ENCODE measurements at regions not wholly inside any gene's neighbourhood (a gene's known extent, or its start where the extent isn't known, plus 50 kb on each side); places are given as distances from the start of the nearest gene placed in this dataset.
"Not testable (repeated sequence)": the region's sequence is repeated elsewhere in the genome, so short reads cannot be mapped to it uniquely, and the experiment has no call there.

- Mint-ChIP-seq H3K27me3 (no peaks in the 10 kb centered on the region), H3K36me3 (peaks cover 0 to 18% (median 16%) of the 10 kb centered on the region in 3 donors), H3K4me1 (peaks cover 0 to 6% (median 0%) of the 10 kb centered on the region in 4 donors), H3K27ac (peak overlapping the region in 1 of 10 donors; percentile 71), H3K4me3 (no peak overlapping the region), H3K9me3 (peaks cover 2 to 30% (median 14%) of the 10 kb centered on the region in 9 donors)
- ATAC-seq: no peak
- POLR2A ChIA-PET: no interaction called here
- DNase-seq: no peak
Measured at GRCh38 chr4:42785817-42786216, 106.7 kb upstream of the GRXCR1 start.

GRCh38 chr4:42781315-42781714 lies 111.2 kb upstream of the GRXCR1 start:
- POLR2A ChIA-PET: no interaction called here

GRCh38 chr4:42778349-42778748 lies 114.2 kb upstream of the GRXCR1 start:
- no peak for ATAC-seq
- POLR2A ChIA-PET: no interaction called here

More at GRCh38 chr4:42781315-42781714, 111.2 kb upstream of the GRXCR1 start:
- Mint-ChIP-seq H3K27ac (no peak overlapping the region), H3K4me3 (no peak overlapping the region), H3K36me3 (peaks cover 0 to 18% (median 16%) of the 10 kb centered on the region in 3 donors), H3K27me3 (no peaks in the 10 kb centered on the region), H3K4me1 (no peaks in the 10 kb centered on the region), H3K9me3 (peaks cover 2 to 30% (median 14%) of the 10 kb centered on the region in 9 donors)
- DNase-seq: no peak
- no peak for ATAC-seq

GRCh38 chr4:42768125-42768748 lies 111.3 kb upstream of the ATP8A1 start:
- POLR2A ChIA-PET: no interaction called here
- Mint-ChIP-seq H3K4me1 (peaks cover 0 to 2% (median 0%) of the 10 kb centered on the region in 4 donors), H3K4me3 (no peak overlapping the region), H3K36me3 (no peaks in the 10 kb centered on the region), H3K9me3 (peaks cover 0 to 1% (median 0%) of the 10 kb centered on the region in 9 donors), H3K27ac (no peak overlapping the region), H3K27me3 (no peaks in the 10 kb centered on the region)
- peak in 2 of 10 donors; percentile 9 to 18 for DNase-seq
- ATAC-seq: no peak

More at GRCh38 chr4:42778349-42778748, 114.2 kb upstream of the GRXCR1 start:
- no peak for DNase-seq
- no peak overlapping the region for H3K27ac Mint-ChIP-seq
- no peaks in the 10 kb centered on the region for H3K27me3 Mint-ChIP-seq
- H3K9me3 Mint-ChIP-seq: peaks cover 0 to 11% (median 0%) of the 10 kb centered on the region in 9 donors
- H3K4me1 Mint-ChIP-seq: no peaks in the 10 kb centered on the region
- peaks cover 0 to 5% (median 2%) of the 10 kb centered on the region in 3 donors for H3K36me3 Mint-ChIP-seq
- no peak overlapping the region for H3K4me3 Mint-ChIP-seq

GRCh38 chr4:42767669-42768068 lies 110.8 kb upstream of the ATP8A1 start:
- POLR2A ChIA-PET: no interaction called here
- Mint-ChIP-seq H3K9me3 (peaks cover 0 to 1% (median 0%) of the 10 kb centered on the region in 9 donors), H3K27me3 (no peaks in the 10 kb centered on the region), H3K4me1 (peaks cover 0 to 2% (median 0%) of the 10 kb centered on the region in 4 donors), H3K27ac (no peak overlapping the region), H3K36me3 (no peaks in the 10 kb centered on the region), H3K4me3 (no peak overlapping the region)
- ATAC-seq: no peak
- DNase-seq: no peak

- Mint-ChIP-seq H3K4me1 (no peaks in the 10 kb centered on the region), H3K4me3 (no peak overlapping the region), H3K36me3 (no peaks in the 10 kb centered on the region), H3K9me3 (peaks cover 0 to 1% (median 0%) of the 10 kb centered on the region in 9 donors), H3K27me3 (peaks cover 4 to 12% (median 8%) of the 10 kb centered on the region in 5 donors), H3K27ac (no peak overlapping the region)
- POLR2A ChIA-PET: no interaction called here
- DNase-seq (no peak), ATAC-seq (no peak)
Measured at GRCh38 chr4:42761804-42762203, 104.9 kb upstream of the ATP8A1 start.

- H3K27ac Mint-ChIP-seq, H3K27me3 Mint-ChIP-seq, H3K4me3 Mint-ChIP-seq, H3K4me1 Mint-ChIP-seq, POLR2A ChIA-PET, ATAC-seq, H3K9me3 Mint-ChIP-seq, DNase-seq, H3K36me3 Mint-ChIP-seq: not testable (repeated sequence)
Measured at GRCh38 chr4:42754965-42755364, 98.1 kb upstream of the ATP8A1 start.

GRCh38 chr4:42751587-42751986 lies 94.7 kb upstream of the ATP8A1 start:
- Mint-ChIP-seq H3K9me3 (peaks cover 0 to 3% (median 0%) of the 10 kb centered on the region in 9 donors), H3K36me3 (no peaks in the 10 kb centered on the region), H3K4me1 (peaks cover 0 to 5% (median 2%) of the 10 kb centered on the region in 4 donors), H3K27me3 (no peaks in the 10 kb centered on the region), H3K27ac (no peak overlapping the region), H3K4me3 (no peak overlapping the region)
- POLR2A ChIA-PET: interaction anchor here (3.5 kb wide), 1 partner anchor 95 kb away, joined by 13 read pairs; the partner anchor contains the start of gene ATP8A1
- ATAC-seq (no peak), DNase-seq (no peak)

- Mint-ChIP-seq H3K4me1 (peaks cover 0 to 5% (median 2%) of the 10 kb centered on the region in 4 donors), H3K27me3 (no peaks in the 10 kb centered on the region), H3K36me3 (no peaks in the 10 kb centered on the region), H3K4me3 (no peak overlapping the region), H3K27ac (peak overlapping the region in 1 of 10 donors; percentile 17), H3K9me3 (peaks cover 0 to 3% (median 0%) of the 10 kb centered on the region in 9 donors)
- DNase-seq (no peak), ATAC-seq (no peak)
- POLR2A ChIA-PET: interaction anchor here (3.5 kb wide), 1 partner anchor 94 kb away, joined by 13 read pairs; the partner anchor contains the start of gene ATP8A1
Measured at GRCh38 chr4:42750856-42751255, 94.0 kb upstream of the ATP8A1 start.

GRCh38 chr4:42750091-42750490 lies 93.2 kb upstream of the ATP8A1 start:
- peaks cover 0 to 5% (median 2%) of the 10 kb centered on the region in 4 donors for H3K4me1 Mint-ChIP-seq
- no peak overlapping the region for H3K4me3 Mint-ChIP-seq
- H3K27ac Mint-ChIP-seq: peak overlapping the region in 4 of 10 donors; percentile 0 to 46 (median 37)
- DNase-seq: peak; percentile 6 to 79 (median 52)
- H3K27me3 Mint-ChIP-seq: no peaks in the 10 kb centered on the region
- H3K36me3 Mint-ChIP-seq: peaks cover 0 to 3% (median 0%) of the 10 kb centered on the region in 3 donors
- POLR2A ChIA-PET: interaction anchor here (3.5 kb wide), 1 partner anchor 93 kb away, joined by 13 read pairs; the partner anchor contains the start of gene ATP8A1
- peak; percentile 97 to 98 for ATAC-seq
- peaks cover 0 to 11% (median 5%) of the 10 kb centered on the region in 9 donors for H3K9me3 Mint-ChIP-seq

GRCh38 chr4:42747971-42748370 lies 91.1 kb upstream of the ATP8A1 start:
- DNase-seq: no peak
- Mint-ChIP-seq H3K36me3 (peaks cover 0 to 3% (median 0%) of the 10 kb centered on the region in 3 donors), H3K27ac (no peak overlapping the region), H3K4me1 (peaks cover 0 to 5% (median 2%) of the 10 kb centered on the region in 4 donors), H3K9me3 (peaks cover 0 to 12% (median 5%) of the 10 kb centered on the region in 9 donors), H3K4me3 (no peak overlapping the region), H3K27me3 (no peaks in the 10 kb centered on the region)
- POLR2A ChIA-PET: no interaction called here
- ATAC-seq: no peak

- Mint-ChIP-seq H3K36me3 (peaks cover 0 to 13% (median 6%) of the 10 kb centered on the region in 3 donors), H3K9me3 (peaks cover 0 to 42% (median 12%) of the 10 kb centered on the region in 9 donors), H3K27ac (peak overlapping the region in 1 of 10 donors; percentile 38), H3K4me1 (no peaks in the 10 kb centered on the region), H3K4me3 (no peak overlapping the region), H3K27me3 (no peaks in the 10 kb centered on the region)
- DNase-seq (no peak), ATAC-seq (no peak)
- POLR2A ChIA-PET: no interaction called here
Measured at GRCh38 chr4:42736527-42737195, 79.8 kb upstream of the ATP8A1 start.

- Mint-ChIP-seq H3K4me1 (no peaks in the 10 kb centered on the region), H3K36me3 (peaks cover 0 to 12% (median 2%) of the 10 kb centered on the region in 3 donors), H3K9me3 (peaks cover 0 to 30% (median 10%) of the 10 kb centered on the region in 9 donors), H3K27me3 (no peaks in the 10 kb centered on the region), H3K27ac (no peak overlapping the region), H3K4me3 (no peak overlapping the region)
- ATAC-seq (no peak), DNase-seq (no peak)
- POLR2A ChIA-PET: no interaction called here
Measured at GRCh38 chr4:42733380-42733779, 76.5 kb upstream of the ATP8A1 start.
